ENCODE measurements at regions not wholly inside any gene's neighbourhood (a gene's known extent, or its start where the extent isn't known, plus 50 kb on each side); places are given as distances from the start of the nearest gene placed in this dataset.
A peak's percentile ranks its signal among the peaks of the same experiment; 100 is the strongest.

DNA sequence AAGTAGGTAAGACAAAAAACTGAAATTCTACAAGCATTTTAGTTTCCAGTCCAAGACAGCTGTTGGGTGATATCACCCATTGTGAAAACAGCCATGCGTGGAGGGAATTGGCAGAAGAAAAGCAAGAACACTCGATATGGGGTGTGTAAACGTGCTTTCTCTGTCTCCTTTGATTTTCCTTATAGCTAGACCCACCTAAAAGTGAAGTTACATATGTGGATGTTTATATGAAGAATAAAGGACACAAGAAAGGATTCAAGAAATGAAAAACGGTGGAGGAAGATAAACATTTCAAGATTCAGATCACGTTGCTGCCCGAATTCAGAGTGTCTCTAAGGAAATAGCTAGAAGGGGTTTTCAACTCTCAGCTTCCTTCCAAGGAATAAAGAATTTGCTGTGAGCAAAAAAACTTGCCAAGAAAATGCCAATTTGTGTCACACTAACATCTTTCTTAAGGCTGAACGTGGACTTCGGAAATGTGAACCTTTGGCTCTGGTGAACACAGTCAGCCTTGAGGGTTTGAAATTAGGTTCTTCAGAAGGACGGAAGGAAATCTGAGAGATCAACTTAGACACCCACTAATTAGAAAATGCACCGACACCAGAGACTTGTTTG lies 269.0 kb upstream of the ADAMTS9 start:
- peaks cover 2% of the 10 kb centered on the region for H3K4me1 Mint-ChIP-seq (ENCODE audit: low read depth, unreplicated experiment)
- Histone ChIP-seq H4K20me1 (ENCODE audit: insufficient read depth, low read length) (no peaks in the 10 kb centered on the region), H3K9me3 (ENCODE audit: insufficient read depth, low read depth, low read length) (no peaks in the 10 kb centered on the region), H3K27ac (ENCODE audit: low read depth, low read length) (no peak overlapping the region), H3K4me1 (ENCODE audit: insufficient read depth, low read length) (no peaks in the 10 kb centered on the region), H3K79me2 (ENCODE audit: insufficient read depth, low read length) (no peaks in the 10 kb centered on the region), H3K4me2 (ENCODE audit: low read length) (no peak overlapping the region), H3K9ac (ENCODE audit: low read length) (no peak overlapping the region), H2AFZ (ENCODE audit: low read depth, low read length) (no peak overlapping the region), H3K27me3 (ENCODE audit: insufficient read depth, low read length) (no peaks in the 10 kb centered on the region), H3K4me3 (ENCODE audit: insufficient read depth, low read depth, low read length) (no peak overlapping the region), H3K36me3 (ENCODE audit: insufficient read depth, low read length) (no peaks in the 10 kb centered on the region)
- no peaks in the 10 kb centered on the region for H3K36me3 Mint-ChIP-seq (ENCODE audit: low read depth, unreplicated experiment)
- DNase-seq (ENCODE audit: low read depth) = no peak
- TF ChIP-seq EZH2 (IDR thresholded peaks at IDR 0.05; ENCODE audit: insufficient read depth, low read length) = no peak
- TF ChIP-seq, protein P1, sequence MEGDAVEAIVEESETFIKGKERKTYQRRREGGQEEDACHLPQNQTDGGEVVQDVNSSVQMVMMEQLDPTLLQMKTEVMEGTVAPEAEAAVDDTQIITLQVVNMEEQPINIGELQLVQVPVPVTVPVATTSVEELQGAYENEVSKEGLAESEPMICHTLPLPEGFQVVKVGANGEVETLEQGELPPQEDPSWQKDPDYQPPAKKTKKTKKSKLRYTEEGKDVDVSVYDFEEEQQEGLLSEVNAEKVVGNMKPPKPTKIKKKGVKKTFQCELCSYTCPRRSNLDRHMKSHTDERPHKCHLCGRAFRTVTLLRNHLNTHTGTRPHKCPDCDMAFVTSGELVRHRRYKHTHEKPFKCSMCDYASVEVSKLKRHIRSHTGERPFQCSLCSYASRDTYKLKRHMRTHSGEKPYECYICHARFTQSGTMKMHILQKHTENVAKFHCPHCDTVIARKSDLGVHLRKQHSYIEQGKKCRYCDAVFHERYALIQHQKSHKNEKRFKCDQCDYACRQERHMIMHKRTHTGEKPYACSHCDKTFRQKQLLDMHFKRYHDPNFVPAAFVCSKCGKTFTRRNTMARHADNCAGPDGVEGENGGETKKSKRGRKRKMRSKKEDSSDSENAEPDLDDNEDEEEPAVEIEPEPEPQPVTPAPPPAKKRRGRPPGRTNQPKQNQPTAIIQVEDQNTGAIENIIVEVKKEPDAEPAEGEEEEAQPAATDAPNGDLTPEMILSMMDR (IDR thresholded peaks at IDR 0.05; ENCODE audit: insufficient read depth, low read depth, low read length) = no peak
- H3K27me3 Mint-ChIP-seq (ENCODE audit: low read depth, unreplicated experiment) = no peaks in the 10 kb centered on the region
- H3K4me3 Mint-ChIP-seq (ENCODE audit: unreplicated experiment) = no peak overlapping the region
- peaks cover 3% of the 10 kb centered on the region for H3K9me3 Mint-ChIP-seq (ENCODE audit: unreplicated experiment)
- H3K27ac Mint-ChIP-seq (ENCODE audit: unreplicated experiment) = no peak overlapping the region
- peak; percentile 13 for FAIRE-seq

DNA sequence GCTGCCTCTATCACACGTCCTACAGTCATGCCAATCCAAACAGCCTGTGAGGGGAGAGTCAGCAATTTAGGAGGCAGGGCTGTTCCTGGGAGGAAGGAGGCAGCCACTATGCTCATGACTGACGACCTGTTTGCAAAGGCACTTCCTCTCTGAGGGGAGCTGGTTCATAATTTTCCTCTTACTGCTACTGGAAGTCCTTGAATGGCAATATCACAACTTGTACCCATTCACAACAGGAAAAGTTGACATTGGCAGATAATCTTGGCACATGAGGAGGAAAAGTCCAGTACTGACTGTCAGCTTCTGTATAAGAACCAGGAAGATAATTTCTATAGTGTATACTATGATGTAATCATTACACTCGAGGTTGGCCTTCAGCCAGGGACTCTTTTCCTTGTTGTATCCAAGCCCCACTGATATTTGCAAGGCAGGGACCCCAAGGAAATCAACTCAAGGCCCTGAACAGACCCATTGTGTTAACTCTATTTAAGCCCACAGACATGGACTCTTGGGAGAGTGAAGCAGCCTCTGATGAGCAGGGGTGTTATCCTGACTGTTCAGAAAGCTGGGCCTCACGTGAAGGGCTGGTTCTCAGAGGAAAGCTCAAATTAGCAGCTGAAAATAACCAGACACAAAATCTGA lies 267.3 kb upstream of the ADAMTS9 start:
- H3K27ac ChIP-seq (ENCODE audit: low read depth, low read length) = no peak overlapping the region
- DNase-seq (ENCODE audit: low read depth) = no peak
- FAIRE-seq = no peak
- Mint-ChIP-seq H3K9me3 (ENCODE audit: unreplicated experiment) (peaks cover 3% of the 10 kb centered on the region), H3K4me3 (ENCODE audit: unreplicated experiment) (no peak overlapping the region), H3K27ac (ENCODE audit: unreplicated experiment) (no peak overlapping the region), H3K36me3 (ENCODE audit: low read depth, unreplicated experiment) (no peaks in the 10 kb centered on the region), H3K4me1 (ENCODE audit: low read depth, unreplicated experiment) (peaks cover 2% of the 10 kb centered on the region), H3K27me3 (ENCODE audit: low read depth, unreplicated experiment) (peaks cover 2% of the 10 kb centered on the region)
- no peak overlapping the region for H3K4me2 ChIP-seq (ENCODE audit: low read length)
- H3K9ac ChIP-seq (ENCODE audit: low read length) = no peak overlapping the region
- no peaks in the 10 kb centered on the region for H3K9me3 ChIP-seq (ENCODE audit: insufficient read depth, low read depth, low read length)
- H3K27me3 ChIP-seq (ENCODE audit: insufficient read depth, low read length) = no peaks in the 10 kb centered on the region
- H3K36me3 ChIP-seq (ENCODE audit: insufficient read depth, low read length) = no peaks in the 10 kb centered on the region
- H2AFZ ChIP-seq (ENCODE audit: low read depth, low read length) = no peak overlapping the region
- H4K20me1 ChIP-seq (ENCODE audit: insufficient read depth, low read length) = no peaks in the 10 kb centered on the region
- no peaks in the 10 kb centered on the region for H3K79me2 ChIP-seq (ENCODE audit: insufficient read depth, low read length)
- TF ChIP-seq EZH2 (IDR thresholded peaks at IDR 0.05; ENCODE audit: insufficient read depth, low read length) = no peak
- TF ChIP-seq, protein P1 (IDR thresholded peaks at IDR 0.05; ENCODE audit: insufficient read depth, low read depth, low read length) = no peak
- H3K4me1 ChIP-seq (ENCODE audit: insufficient read depth, low read length) = no peaks in the 10 kb centered on the region
- no peak overlapping the region for H3K4me3 ChIP-seq (ENCODE audit: insufficient read depth, low read depth, low read length)

DNA sequence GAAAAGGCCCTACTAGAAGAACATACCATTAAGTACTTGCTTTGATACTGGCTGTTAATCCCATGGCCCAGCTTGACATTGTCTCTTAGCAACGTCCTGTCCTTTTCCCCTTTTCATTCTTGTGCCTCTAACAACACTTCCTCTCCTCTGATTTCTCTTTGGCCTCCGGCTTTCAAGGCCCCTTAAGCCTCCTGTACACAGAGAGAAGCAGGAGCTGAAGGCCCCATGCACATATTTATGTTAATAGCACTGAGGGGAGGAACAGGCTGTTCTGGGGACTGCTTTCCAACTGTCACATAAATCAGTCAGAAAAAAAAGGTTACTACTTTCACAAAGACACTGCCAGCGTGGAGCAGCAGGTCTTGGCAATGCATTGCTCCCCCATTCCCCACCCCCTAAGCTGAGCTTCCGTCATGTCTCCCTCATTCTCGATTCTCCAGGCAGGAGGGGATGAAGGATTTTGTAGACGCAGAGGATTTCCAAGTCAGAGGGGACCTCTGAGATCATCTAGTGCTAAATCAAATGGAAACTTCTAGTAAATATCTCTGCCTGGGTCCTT lies 257.4 kb upstream of the ADAMTS9 start:
- FAIRE-seq (no peak), DNase-seq (ENCODE audit: low read depth) (no peak)
- Histone ChIP-seq H3K36me3 (ENCODE audit: insufficient read depth, low read length) (no peaks in the 10 kb centered on the region), H3K9me3 (ENCODE audit: insufficient read depth, low read depth, low read length) (no peaks in the 10 kb centered on the region), H3K27me3 (ENCODE audit: insufficient read depth, low read length) (no peaks in the 10 kb centered on the region), H3K4me3 (ENCODE audit: insufficient read depth, low read depth, low read length) (no peak overlapping the region), H4K20me1 (ENCODE audit: insufficient read depth, low read length) (no peaks in the 10 kb centered on the region), H2AFZ (ENCODE audit: low read depth, low read length) (no peak overlapping the region), H3K9ac (ENCODE audit: low read length) (no peak overlapping the region), H3K4me1 (ENCODE audit: insufficient read depth, low read length) (no peaks in the 10 kb centered on the region), H3K79me2 (ENCODE audit: insufficient read depth, low read length) (no peaks in the 10 kb centered on the region), H3K27ac (ENCODE audit: low read depth, low read length) (no peak overlapping the region), H3K4me2 (ENCODE audit: low read length) (no peak overlapping the region)
- Mint-ChIP-seq H3K36me3 (ENCODE audit: low read depth, unreplicated experiment) (no peaks in the 10 kb centered on the region), H3K9me3 (ENCODE audit: unreplicated experiment) (no peaks in the 10 kb centered on the region), H3K27ac (ENCODE audit: unreplicated experiment) (no peak overlapping the region), H3K4me3 (ENCODE audit: unreplicated experiment) (no peak overlapping the region), H3K4me1 (ENCODE audit: low read depth, unreplicated experiment) (peaks cover 6% of the 10 kb centered on the region), H3K27me3 (ENCODE audit: low read depth, unreplicated experiment) (peaks cover 14% of the 10 kb centered on the region)
- TF ChIP-seq, protein P1 (IDR thresholded peaks at IDR 0.05; ENCODE audit: insufficient read depth, low read depth, low read length) = no peak
- no peak for TF ChIP-seq EZH2 (IDR thresholded peaks at IDR 0.05; ENCODE audit: insufficient read depth, low read length)
